GM12872 (cell line): ENCODE measurements at regions not wholly inside any gene's neighbourhood (a gene's known extent, or its start where the extent isn't known, plus 50 kb on each side); places are given as distances from the start of the nearest gene placed in this dataset.

Experiments
- TF ChIP-seq, protein P1 (sequence below): IDR thresholded peaks from 3 replicates; pipeline ENCODE4 v1.5.1; 2011; ENCODE audit warnings: low read depth, mild to moderate bottlenecking, low read length, moderate library complexity; ENCODE audit not compliant: insufficient read depth

- TF ChIP-seq, protein P1, sequence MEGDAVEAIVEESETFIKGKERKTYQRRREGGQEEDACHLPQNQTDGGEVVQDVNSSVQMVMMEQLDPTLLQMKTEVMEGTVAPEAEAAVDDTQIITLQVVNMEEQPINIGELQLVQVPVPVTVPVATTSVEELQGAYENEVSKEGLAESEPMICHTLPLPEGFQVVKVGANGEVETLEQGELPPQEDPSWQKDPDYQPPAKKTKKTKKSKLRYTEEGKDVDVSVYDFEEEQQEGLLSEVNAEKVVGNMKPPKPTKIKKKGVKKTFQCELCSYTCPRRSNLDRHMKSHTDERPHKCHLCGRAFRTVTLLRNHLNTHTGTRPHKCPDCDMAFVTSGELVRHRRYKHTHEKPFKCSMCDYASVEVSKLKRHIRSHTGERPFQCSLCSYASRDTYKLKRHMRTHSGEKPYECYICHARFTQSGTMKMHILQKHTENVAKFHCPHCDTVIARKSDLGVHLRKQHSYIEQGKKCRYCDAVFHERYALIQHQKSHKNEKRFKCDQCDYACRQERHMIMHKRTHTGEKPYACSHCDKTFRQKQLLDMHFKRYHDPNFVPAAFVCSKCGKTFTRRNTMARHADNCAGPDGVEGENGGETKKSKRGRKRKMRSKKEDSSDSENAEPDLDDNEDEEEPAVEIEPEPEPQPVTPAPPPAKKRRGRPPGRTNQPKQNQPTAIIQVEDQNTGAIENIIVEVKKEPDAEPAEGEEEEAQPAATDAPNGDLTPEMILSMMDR, result no peak
Observed at GRCh38 chr3:36269274-36269673, 111.0 kb upstream of the STAC start.

DNA sequence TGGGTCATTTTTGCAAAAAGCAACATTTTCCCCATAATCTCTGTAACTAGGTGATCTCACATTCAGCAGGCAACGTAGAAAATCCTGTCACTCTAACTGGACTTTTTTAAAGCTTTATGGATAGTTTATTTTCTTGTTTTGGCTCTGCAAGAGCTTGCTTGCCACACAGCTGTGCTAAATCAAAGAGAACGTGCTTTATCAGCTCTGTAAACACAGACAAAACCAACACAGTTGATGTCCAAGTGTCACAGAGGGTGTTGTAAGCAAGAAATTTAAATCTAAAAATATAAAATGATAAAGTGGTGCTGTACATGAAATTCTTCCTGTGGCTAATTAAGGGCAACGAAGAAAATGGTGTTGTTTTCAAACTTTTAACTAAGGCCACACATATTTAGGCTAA, 97.5 kb upstream of the STAC start:
- TF ChIP-seq, protein P1, result no peak

DNA sequence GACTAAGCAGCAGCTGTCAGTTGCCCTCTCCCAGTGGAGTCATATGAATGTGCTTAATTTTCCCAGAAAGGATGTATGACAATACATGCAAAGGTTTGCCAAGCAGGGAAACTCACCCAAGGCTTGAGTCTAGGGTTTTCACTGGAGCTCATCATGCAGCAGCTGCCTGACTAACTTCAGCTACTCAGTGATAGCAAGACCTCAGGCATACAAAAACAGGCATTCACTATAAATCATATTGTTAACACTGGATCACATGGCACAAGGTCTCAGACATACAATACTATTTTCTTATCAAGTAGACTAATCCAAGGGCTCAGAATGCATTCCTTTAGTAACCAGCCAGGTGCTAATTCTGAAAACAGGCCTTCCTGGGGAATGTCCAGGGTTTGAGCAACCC, 85.0 kb upstream of the STAC start:
- TF ChIP-seq, protein P1, result no peak

- TF ChIP-seq, protein P1, result no peak
Observed at GRCh38 chr3:36297195-36297594, 83.1 kb upstream of the STAC start.

- TF ChIP-seq, protein P1, result no peak
Observed at GRCh38 chr3:36298188-36298587, 82.1 kb upstream of the STAC start.

GRCh38 chr3:36302158-36302509, 78.2 kb upstream of the STAC start:
- TF ChIP-seq, protein P1, result no peak

DNA sequence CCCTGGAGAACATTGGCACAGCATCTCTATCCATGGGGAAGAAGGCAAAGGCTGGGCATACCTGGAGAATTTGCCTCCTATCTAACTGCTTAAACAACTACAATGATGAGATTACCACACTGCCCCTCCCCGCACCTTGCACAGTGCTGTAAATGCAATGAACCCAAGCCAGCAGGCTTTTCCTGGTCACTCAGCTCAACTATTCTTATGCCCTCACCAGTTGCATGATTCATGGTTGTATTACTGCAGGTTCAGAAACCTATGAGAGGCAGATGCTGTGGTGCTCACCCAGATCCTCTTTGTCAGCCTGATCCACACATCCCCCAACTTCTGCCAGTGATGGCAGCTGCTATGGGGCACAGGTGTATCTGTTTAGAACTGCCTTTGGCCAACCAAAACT, 77.7 kb upstream of the STAC start:
- TF ChIP-seq, protein P1, result no peak

DNA sequence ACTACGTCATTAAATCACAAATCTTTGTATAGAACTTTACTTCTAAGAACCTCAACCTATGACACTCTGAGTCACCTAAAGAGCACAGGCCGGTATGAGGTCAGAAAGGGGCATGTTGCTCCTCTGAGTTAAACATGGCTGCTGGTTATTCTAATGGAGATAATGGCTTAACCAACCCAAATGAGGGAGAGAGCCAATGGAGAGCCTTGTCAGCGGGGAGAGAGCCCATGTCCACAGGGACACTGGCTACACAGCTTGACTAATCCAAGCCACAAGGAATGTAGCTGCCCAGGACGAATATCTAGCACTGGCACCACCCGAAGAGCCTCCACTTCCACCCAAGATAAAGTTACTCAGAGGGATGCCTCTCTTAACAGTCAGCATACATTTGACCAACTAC, 77.0 kb upstream of the STAC start:
- TF ChIP-seq, protein P1, result no peak
